GM12878 (cell line): ENCODE measurements at regions not wholly inside any gene's neighbourhood (a gene's known extent, or its start where the extent isn't known, plus 50 kb on each side); places are given as distances from the start of the nearest gene placed in this dataset.

Experiments used
- ATAC-seq: fragments of 200-7000 bp; cut with Tn5 transposase; 3 replicates; pipeline ENCODE4 v1.9.1; 2020; ENCODE audit warnings: mild to moderate bottlenecking, moderate library complexity
- BruUV-seq: library from RNA; stranded (reverse); fragments of 400-500 nt; replicated peaks from 2 replicates; lab custom pipeline; 2021; lab: Mats Ljungman, UMichigan
- CTCF ChIA-PET: fragments of 300-600 bp; sonication (Branson Sonifier 250); formaldehyde crosslinking; extraction: SDS; loops from one replicate; lab custom pipeline; 2021; ENCODE audit warnings: inconsistent platforms; lab: Yijun Ruan, JAX
- POLR2A ChIA-PET: fragments of 350-600 bp; formaldehyde crosslinking; extraction: SDS; loops from one replicate; lab custom pipeline; 2021; ENCODE audit warnings: inconsistent platforms; lab: Charles Lee
- RAD21 ChIA-PET: fragments of 300-600 bp; sonication (Branson Sonifier 250); formaldehyde crosslinking; loops from one replicate; lab custom pipeline; 2023; ENCODE audit warnings: antibody characterized with exemption; ENCODE audit not compliant: unreplicated experiment; lab: Charles Lee
- SMC1A ChIA-PET: fragments of 300-600 bp; sonication (Branson Sonifier 250); formaldehyde crosslinking; loops from one replicate; lab custom pipeline; 2023; ENCODE audit not compliant: unreplicated experiment, uncharacterized antibody; lab: Charles Lee
- DNase-seq: peaks from one replicate; pipeline ENCODE4 v3.0.0-alpha.2; 2011; ENCODE audit warnings: low read depth, low spot score
- FAIRE-seq: peaks from 3 replicates; lab custom pipeline; 2011; peaks lifted over from hg19 to GRCh38; lab: Jason Lieb, UNC
- H2AFZ ChIP-seq: 2 replicates; pipeline ENCODE4 v1.6.0; 2011; ENCODE audit warnings: low read depth, low read length, control low read depth; ENCODE audit not compliant: control insufficient read depth
- H3K27ac ChIP-seq: 2 replicates; pipeline ENCODE4 v1.5.1; 2011; ENCODE audit warnings: control low read depth; ENCODE audit not compliant: control insufficient read depth, insufficient read depth
- H3K27me3 ChIP-seq, 2 experiments: replicated peaks in 1 of 2; 2 replicates each; pipeline versions ENCODE4 v1.6.0 to v1.6.1; 2011; ENCODE audit warnings: low read length in 1 of 2; ENCODE audit not compliant: control insufficient read depth in 2 of 2, insufficient read depth in 2 of 2
- H3K36me3 ChIP-seq, 2 experiments: 2 replicates each; pipeline ENCODE4 v1.5.1; 2011; ENCODE audit warnings: low read length in 1 of 2; ENCODE audit not compliant: control insufficient read depth in 2 of 2, insufficient read depth in 2 of 2
- H3K4me1 ChIP-seq: 2 replicates; pipeline ENCODE4 v1.6.1; 2011; ENCODE audit warnings: mild to moderate bottlenecking, low read length, moderate library complexity, mixed read lengths; ENCODE audit not compliant: control insufficient read depth, insufficient read depth
- H3K4me2 ChIP-seq: 2 replicates; pipeline ENCODE4 v1.6.0; 2011; ENCODE audit warnings: control low read depth; ENCODE audit not compliant: control insufficient read depth, insufficient read depth
- H3K4me3 ChIP-seq: fragments of 200-600 bp; sonication (generic); 2 replicates; pipeline ENCODE4 v1.5.1; 2016
- H3K79me2 ChIP-seq: 2 replicates; pipeline ENCODE4 v1.6.0; 2011; ENCODE audit warnings: low read length; ENCODE audit not compliant: control insufficient read depth, insufficient read depth
- H3K9ac ChIP-seq: 2 replicates; pipeline ENCODE4 v1.8.0; 2011; ENCODE audit warnings: low read length, control low read depth, mixed read lengths; ENCODE audit not compliant: control insufficient read depth, insufficient read depth
- H3K9me3 ChIP-seq: replicated peaks from 3 replicates; pipeline ENCODE4 v1.5.1; 2011; ENCODE audit warnings: mild to moderate bottlenecking, low read length; ENCODE audit not compliant: control insufficient read depth, insufficient read depth
- H4K20me1 ChIP-seq: 2 replicates; pipeline ENCODE4 v1.6.0; 2011; ENCODE audit not compliant: control insufficient read depth, insufficient read depth
- ATF3 ChIP-seq: IDR thresholded peaks from 2 replicates; pipeline ENCODE4 v1.6.1; 2011; ENCODE audit warnings: low read depth, mild to moderate bottlenecking, low read length, moderate library complexity, borderline replicate concordance; ENCODE audit errors: extremely low read depth
- JUND ChIP-seq: IDR thresholded peaks from 2 replicates; pipeline ENCODE4 v1.6.1; 2012; ENCODE audit warnings: low read depth, mild to moderate bottlenecking, low read length, improper control_type of control experiment, moderate library complexity
- MYB ChIP-seq: fragments of 150-350 bp; IDR thresholded peaks from 2 replicates; pipeline ENCODE4 v1.6.1; 2014; ENCODE audit warnings: mild to moderate bottlenecking, low read depth, low read length, borderline replicate concordance
- PKNOX1 ChIP-seq: fragments of 450-650 bp; IDR thresholded peaks from 2 replicates; pipeline ENCODE4 v1.6.1; 2016; ENCODE audit warnings: mild to moderate bottlenecking
- POU2F2 ChIP-seq: IDR thresholded peaks from 3 replicates; pipeline ENCODE4 v1.6.1; 2011; ENCODE audit warnings: low read depth, mild to moderate bottlenecking, low read length, borderline replicate concordance
- SPI1 ChIP-seq: IDR thresholded peaks from 2 replicates; pipeline ENCODE4 v1.6.1; 2011; ENCODE audit warnings: low read depth, mild to moderate bottlenecking, low read length, moderate library complexity, borderline replicate concordance; ENCODE audit not compliant: insufficient read depth
- WGBS: methylation state at CpG from one replicate; pipeline ENCODE4 v1.1.6; 2016; ENCODE audit warnings: low lambda C conversion rate; ENCODE audit not compliant: insufficient replicate concordance, insufficient coverage; ENCODE audit errors: missing lambda C conversion rate; 5-methylcytosine and 5-hydroxymethylcytosine counted together
- in situ Hi-C: fragments of 300-500 bp; cut with MboI; formaldehyde crosslinking; loops from 9 replicates; pipeline ENCODE4 v1.14.3; 2018; ENCODE audit warnings: mixed read lengths
- intact Hi-C: fragments of 100-400 bp; cut with micrococcal nuclease; formaldehyde crosslinking; loops from one replicate; pipeline ENCODE4 v1.14.2; 2022; ENCODE audit not compliant: unreplicated experiment

- no peak for TF ChIP-seq ATF3
These were observed 1105.9 kb downstream of the NAALADL2 start (continued) for GRCh38 chr3:175965036-175965435.

- Histone ChIP-seq H3K79me2 (no peaks in the 10 kb centered on the region), H3K9ac (no peak overlapping the region), H2AFZ (no peak overlapping the region), H3K27me3 (no peaks in the 10 kb centered on the region), H3K9me3 (no peaks in the 10 kb centered on the region), H3K4me1 (no peaks in the 10 kb centered on the region), H4K20me1 (no peaks in the 10 kb centered on the region), H3K4me3 (no peak overlapping the region), H3K36me3 (no peaks in the 10 kb centered on the region), H3K27ac (no peak overlapping the region), H3K4me2 (no peak overlapping the region)
- intact Hi-C loops (no loop called here), in situ Hi-C loops (no loop called here)
- DNase-seq (no peak), ATAC-seq (peak; percentile 64), FAIRE-seq (no peak)
- ChIA-PET CTCF (no interaction called here), RAD21 (no interaction called here), SMC1A (no interaction called here), POLR2A (no interaction called here)
- 0% methylated on average over 1 of the region's 1 CpG for WGBS
- no peak for TF ChIP-seq MYB
- no peak for TF ChIP-seq POU2F2
- no peak for TF ChIP-seq JUND
- peak; percentile 41; the same call in 1 of the 2 replicates for TF ChIP-seq PKNOX1
- TF ChIP-seq SPI1: peak; percentile 42; the same call in 1 of the 2 replicates
- BruUV-seq: no TSS peak
These were observed 1098.3 kb downstream of the NAALADL2 start for GRCh38 chr3:175957427-175957826.
